ENCODE measurements at regions not wholly inside any gene's neighbourhood (a gene's known extent, or its start where the extent isn't known, plus 50 kb on each side); places are given as distances from the start of the nearest gene placed in this dataset.

- no peak for TF ChIP-seq ZFP91 (CRISPR knock-in tag; IDR thresholded peaks at IDR 0.05)
- no peak for TF ChIP-seq ZKSCAN1 (IDR thresholded peaks at IDR 0.05; ENCODE audit: low read depth, low read length)
- no peak for TF ChIP-seq HMGN3 (IDR thresholded peaks at IDR 0.05; ENCODE audit: borderline replicate concordance, extremely low read depth, insufficient read length, low read depth, low read length)
- no peak for TF ChIP-seq LEF1 (IDR thresholded peaks at IDR 0.05)
- TF ChIP-seq ZNF668 (CRISPR knock-in tag; IDR thresholded peaks at IDR 0.05) = no peak
- TF ChIP-seq JUND (IDR thresholded peaks at IDR 0.05; ENCODE audit: borderline replicate concordance, low read depth, low read length) = no peak
- TF ChIP-seq JUND (tag; IDR thresholded peaks at IDR 0.05; ENCODE audit: borderline replicate concordance, low read depth, low read length) = no peak
- no peak for TF ChIP-seq ETV6 (IDR thresholded peaks at IDR 0.05; ENCODE audit: borderline replicate concordance in 1 of 2, low read depth in 2 of 2, low read length in 1 of 2)
- TF ChIP-seq ETV6 (CRISPR knock-in tag; IDR thresholded peaks at IDR 0.05; ENCODE audit: borderline replicate concordance) = no peak
- TF ChIP-seq POLR2H (tag; IDR thresholded peaks at IDR 0.05; ENCODE audit: low read depth) = no peak
- no peak for TF ChIP-seq PHF8 (IDR thresholded peaks at IDR 0.05; ENCODE audit: borderline replicate concordance, low read length)
Measured at GRCh38 chr13:40047322-40047771, 391.9 kb downstream of the COG6 start (continued).

- no peaks in the 10 kb centered on the region for H3K4me1 ChIP-seq (replicated peaks in 1 of 2; ENCODE audit: control insufficient read depth in 2 of 2, insufficient read depth in 2 of 2, low read length in 2 of 2)
- no peak overlapping the region for H3K4me3 ChIP-seq
- in situ Hi-C loops (cut with MboI) = no loop called here
- no peak for TF ChIP-seq JUND (IDR thresholded peaks at IDR 0.05; ENCODE audit: borderline replicate concordance, low read depth, low read length)
- no peak for TF ChIP-seq JUND (tag; IDR thresholded peaks at IDR 0.05; ENCODE audit: borderline replicate concordance, low read depth, low read length)
- no peak for TF ChIP-seq ZNF280A (IDR thresholded peaks at IDR 0.05; ENCODE audit: low read depth, partially characterized antibody)
- no peak for TF ChIP-seq E2F5 (CRISPR knock-in tag; IDR thresholded peaks at IDR 0.05)
- no peak for TF ChIP-seq HDAC3 (IDR thresholded peaks at IDR 0.05; ENCODE audit: borderline replicate concordance, partially characterized antibody)
- TF ChIP-seq ELK3 (CRISPR knock-in tag; IDR thresholded peaks at IDR 0.05) = no peak
- POLR2A ChIA-PET = no interaction called here
- H2AFZ ChIP-seq (ENCODE audit: low read depth, low read length) = no peak overlapping the region
- no peaks in the 10 kb centered on the region for H3K9me3 ChIP-seq (replicated peaks; ENCODE audit: control insufficient read depth, insufficient read depth, low read depth, low read length)
- DNase-seq (ENCODE audit: extremely low read depth in 1 of 4, low spot score in 3 of 4) = no peak
- no peaks in the 10 kb centered on the region for H4K20me1 ChIP-seq (replicated peaks; ENCODE audit: control insufficient read depth, insufficient read depth, low read length)
- intact Hi-C loops (cut with micrococcal nuclease) = no loop called here
- 0% methylated on average over 3 of the region's 5 CpGs for WGBS (ENCODE audit: insufficient coverage, low coverage, missing lambda C conversion rate)
- H3K27me3 ChIP-seq (ENCODE audit: control insufficient read depth in 2 of 2, insufficient read depth in 2 of 2, low read length in 2 of 2) = no peaks in the 10 kb centered on the region
- H3K79me2 ChIP-seq (ENCODE audit: control insufficient read depth, insufficient read depth, low read length) = no peaks in the 10 kb centered on the region
- no peak overlapping the region for H3K4me2 ChIP-seq (ENCODE audit: insufficient read depth, low read length)
- H3K27ac ChIP-seq (ENCODE audit: extremely low read depth, low read depth, low read length) = no peak overlapping the region
- no peak for ATAC-seq
- no peaks in the 10 kb centered on the region for H3K9me1 ChIP-seq (ENCODE audit: control insufficient read depth, insufficient read depth, low read length)
- no peaks in the 10 kb centered on the region for H3K36me3 ChIP-seq (ENCODE audit: control insufficient read depth, insufficient read depth, low read length)
- no peak for FAIRE-seq
- no peak overlapping the region for H3K9ac ChIP-seq (ENCODE audit: insufficient read depth in 1 of 2, low read depth in 2 of 2, low read length in 2 of 2)
- no TSS peak for BruUV-seq (replicated peaks)
- CTCF ChIA-PET (ENCODE audit: low intra/inter-chr PET ratio) = no interaction called here
Measured at GRCh38 chr13:40048551-40048950, 393.1 kb downstream of the COG6 start.
